Fibroblast of lung (primary cell): ENCODE measurements at regions not wholly inside any gene's neighbourhood (a gene's known extent, or its start where the extent isn't known, plus 50 kb on each side); places are given as distances from the start of the nearest gene placed in this dataset.

Experiments used
- CTCF ChIP-seq, 2 donors: IDR thresholded peaks in 1 of 2; conservative IDR thresholded peaks in 1 of 2; 1 replicate in 1 of 2; 2 replicates in 1 of 2; pipeline ENCODE4 v1.5.1; 2011 to 2012; ENCODE audit warnings: low read length in 2 of 2, control low read depth in 1 of 2, inconsistent platforms in 1 of 2, low read depth in 1 of 2, mild to moderate bottlenecking in 1 of 2
- EZH2 ChIP-seq: IDR thresholded peaks from 2 replicates; pipeline ENCODE4 v1.5.1; 2012; ENCODE audit warnings: low read length, control low read depth, mild to moderate bottlenecking; ENCODE audit errors: missing control alignments

GRCh38 chr2:184030245-184030644 is 568.1 kb upstream of the ZNF804A start:
- TF ChIP-seq EZH2: no peak
- no peak for TF ChIP-seq CTCF (conservative IDR thresholded peaks at IDR 0.05 in 1 of 2, IDR thresholded peaks at IDR 0.05 in 1 of 2; ENCODE audit: low read depth in 1 of 2, low read length in 2 of 2)
